ENCODE measurements at regions not wholly inside any gene's neighbourhood (a gene's known extent, or its start where the extent isn't known, plus 50 kb on each side); places are given as distances from the start of the nearest gene placed in this dataset.

- Histone ChIP-seq H2AFZ (ENCODE audit: low read depth, low read length, severe bottlenecking) (no peak overlapping the region), H3K4me3 (ENCODE audit: insufficient read depth, low read length, poor library complexity, severe bottlenecking) (no peak overlapping the region), H4K20me1 (ENCODE audit: low read depth, low read length) (no peaks in the 10 kb centered on the region), H3K4me2 (ENCODE audit: low read depth, low read length, poor library complexity, severe bottlenecking) (no peak overlapping the region), H3K79me2 (ENCODE audit: insufficient read depth, low read length) (no peaks in the 10 kb centered on the region), H3K9me3 (ENCODE audit: insufficient read depth, low read length) (no peaks in the 10 kb centered on the region), H3K27ac (ENCODE audit: low read depth, low read length) (no peak overlapping the region), H3K27me3 (ENCODE audit: low read length) (no peaks in the 10 kb centered on the region), H3K9ac (ENCODE audit: low read length) (no peak overlapping the region), H3K36me3 (ENCODE audit: low read length) (no peaks in the 10 kb centered on the region), H3F3A (ENCODE audit: insufficient read depth) (no peaks in the 10 kb centered on the region), H3K9me2 (replicated peaks; ENCODE audit: insufficient read depth, low read length) (no peaks in the 10 kb centered on the region)
- no peak for TF ChIP-seq EZH2phosphoT487 (conservative IDR thresholded peaks at IDR 0.05; ENCODE audit: low read length)
- TF ChIP-seq, protein P1, sequence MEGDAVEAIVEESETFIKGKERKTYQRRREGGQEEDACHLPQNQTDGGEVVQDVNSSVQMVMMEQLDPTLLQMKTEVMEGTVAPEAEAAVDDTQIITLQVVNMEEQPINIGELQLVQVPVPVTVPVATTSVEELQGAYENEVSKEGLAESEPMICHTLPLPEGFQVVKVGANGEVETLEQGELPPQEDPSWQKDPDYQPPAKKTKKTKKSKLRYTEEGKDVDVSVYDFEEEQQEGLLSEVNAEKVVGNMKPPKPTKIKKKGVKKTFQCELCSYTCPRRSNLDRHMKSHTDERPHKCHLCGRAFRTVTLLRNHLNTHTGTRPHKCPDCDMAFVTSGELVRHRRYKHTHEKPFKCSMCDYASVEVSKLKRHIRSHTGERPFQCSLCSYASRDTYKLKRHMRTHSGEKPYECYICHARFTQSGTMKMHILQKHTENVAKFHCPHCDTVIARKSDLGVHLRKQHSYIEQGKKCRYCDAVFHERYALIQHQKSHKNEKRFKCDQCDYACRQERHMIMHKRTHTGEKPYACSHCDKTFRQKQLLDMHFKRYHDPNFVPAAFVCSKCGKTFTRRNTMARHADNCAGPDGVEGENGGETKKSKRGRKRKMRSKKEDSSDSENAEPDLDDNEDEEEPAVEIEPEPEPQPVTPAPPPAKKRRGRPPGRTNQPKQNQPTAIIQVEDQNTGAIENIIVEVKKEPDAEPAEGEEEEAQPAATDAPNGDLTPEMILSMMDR (IDR thresholded peaks at IDR 0.05; ENCODE audit: insufficient read depth, low read length, poor library complexity, severe bottlenecking), result no peak
These were observed 1219.9 kb upstream of the SORCS1 start for GRCh38 chr10:108384378-108384777.

DNA sequence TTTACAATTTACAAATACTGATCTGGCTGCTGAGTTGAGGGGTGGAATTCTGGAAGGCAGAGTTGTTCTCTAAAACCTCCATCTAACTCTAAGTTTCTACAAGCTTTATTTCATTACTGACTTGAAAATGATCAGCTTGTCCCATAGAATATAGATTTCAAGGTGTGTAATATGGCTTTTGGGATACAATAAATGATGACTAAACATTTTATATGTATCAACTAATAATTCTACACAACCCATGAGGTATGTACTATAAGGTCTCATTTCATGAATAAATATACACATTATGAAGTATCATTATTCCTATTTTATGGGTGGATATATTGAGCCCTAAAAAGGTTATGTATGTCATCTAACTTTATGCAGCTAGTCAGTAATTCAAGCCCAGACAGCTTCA is 1214.3 kb upstream of the SORCS1 start:
- Histone ChIP-seq H3K79me2 (ENCODE audit: insufficient read depth, low read length) (no peaks in the 10 kb centered on the region), H3K4me2 (ENCODE audit: low read depth, low read length, poor library complexity, severe bottlenecking) (no peak overlapping the region), H3K27ac (ENCODE audit: low read depth, low read length) (no peak overlapping the region), H3K9ac (ENCODE audit: low read length) (no peak overlapping the region), H3K9me2 (replicated peaks; ENCODE audit: insufficient read depth, low read length) (no peaks in the 10 kb centered on the region), H3K9me3 (ENCODE audit: insufficient read depth, low read length) (no peaks in the 10 kb centered on the region), H3K36me3 (ENCODE audit: low read length) (no peaks in the 10 kb centered on the region), H3K27me3 (ENCODE audit: low read length) (no peaks in the 10 kb centered on the region), H3K4me3 (ENCODE audit: insufficient read depth, low read length, poor library complexity, severe bottlenecking) (no peak overlapping the region), H4K20me1 (ENCODE audit: low read depth, low read length) (no peaks in the 10 kb centered on the region), H3F3A (ENCODE audit: insufficient read depth) (no peaks in the 10 kb centered on the region), H2AFZ (ENCODE audit: low read depth, low read length, severe bottlenecking) (no peak overlapping the region)
- TF ChIP-seq, protein P1 (IDR thresholded peaks at IDR 0.05; ENCODE audit: insufficient read depth, low read length, poor library complexity, severe bottlenecking), result no peak
- no peak for TF ChIP-seq EZH2phosphoT487 (conservative IDR thresholded peaks at IDR 0.05; ENCODE audit: low read length)

DNA sequence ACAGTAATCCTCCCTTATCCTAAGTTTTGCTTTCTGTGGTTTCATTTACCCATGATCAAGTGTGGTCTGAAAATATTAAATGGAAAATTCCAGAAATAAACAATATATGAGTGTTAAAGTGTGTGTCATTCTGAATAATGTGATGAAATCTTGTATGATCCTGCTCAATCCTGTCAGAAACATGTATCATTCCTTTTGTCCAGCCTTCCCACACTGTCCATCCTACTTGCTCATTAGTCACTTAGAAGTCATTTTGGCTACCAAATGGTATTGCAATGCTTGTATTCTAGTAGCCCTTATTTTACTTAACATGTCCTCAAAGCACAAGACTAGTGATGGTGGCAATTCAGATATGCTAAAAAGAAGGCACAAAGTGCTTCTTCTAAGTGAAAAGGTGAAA is 1211.2 kb upstream of the SORCS1 start:
- Histone ChIP-seq H3K36me3 (ENCODE audit: low read length) (no peaks in the 10 kb centered on the region), H3K4me2 (ENCODE audit: low read depth, low read length, poor library complexity, severe bottlenecking) (no peak overlapping the region), H3K27me3 (ENCODE audit: low read length) (no peaks in the 10 kb centered on the region), H3K9me3 (ENCODE audit: insufficient read depth, low read length) (no peaks in the 10 kb centered on the region), H3K9me2 (replicated peaks; ENCODE audit: insufficient read depth, low read length) (no peaks in the 10 kb centered on the region), H3K27ac (ENCODE audit: low read depth, low read length) (no peak overlapping the region), H4K20me1 (ENCODE audit: low read depth, low read length) (no peaks in the 10 kb centered on the region), H3K9ac (ENCODE audit: low read length) (no peak overlapping the region), H3K4me3 (ENCODE audit: insufficient read depth, low read length, poor library complexity, severe bottlenecking) (no peak overlapping the region), H3F3A (ENCODE audit: insufficient read depth) (no peaks in the 10 kb centered on the region), H3K79me2 (ENCODE audit: insufficient read depth, low read length) (no peaks in the 10 kb centered on the region), H2AFZ (ENCODE audit: low read depth, low read length, severe bottlenecking) (no peak overlapping the region)
- TF ChIP-seq, protein P1 (IDR thresholded peaks at IDR 0.05; ENCODE audit: insufficient read depth, low read length, poor library complexity, severe bottlenecking), result no peak
- TF ChIP-seq EZH2phosphoT487 (conservative IDR thresholded peaks at IDR 0.05; ENCODE audit: low read length), result no peak
